Raji (cell line): ENCODE measurements at regions not wholly inside any gene's neighbourhood (a gene's known extent, or its start where the extent isn't known, plus 50 kb on each side); places are given as distances from the start of the nearest gene placed in this dataset.

ENCODE experiments used
- POLR2A ChIP-seq: IDR thresholded peaks from 2 replicates; pipeline ENCODE4 v1.6.1; 2011; ENCODE audit warnings: low read depth, low read length, control low read depth; ENCODE audit not compliant: insufficient read depth

DNA sequence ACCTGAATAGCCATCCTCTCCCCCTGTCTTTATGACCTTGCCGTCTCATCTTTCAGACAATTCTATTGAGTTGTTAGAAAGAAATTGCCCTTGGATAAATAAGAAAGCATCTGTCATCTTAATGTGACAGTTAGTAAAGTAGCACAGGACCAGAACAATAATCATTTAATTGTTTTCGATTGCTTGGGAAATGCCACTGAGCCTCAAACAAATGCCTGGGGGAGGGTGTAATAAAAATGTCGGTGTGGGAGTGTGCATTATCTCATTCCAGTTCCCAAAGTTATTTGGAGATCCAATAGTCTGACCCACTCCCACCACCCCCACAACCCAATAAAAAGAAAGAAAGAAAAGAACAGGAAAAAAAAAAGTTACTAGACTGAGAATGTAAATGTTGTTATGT lies 509.3 kb upstream of the LRRC7 start:
- TF ChIP-seq POLR2A = no peak

DNA sequence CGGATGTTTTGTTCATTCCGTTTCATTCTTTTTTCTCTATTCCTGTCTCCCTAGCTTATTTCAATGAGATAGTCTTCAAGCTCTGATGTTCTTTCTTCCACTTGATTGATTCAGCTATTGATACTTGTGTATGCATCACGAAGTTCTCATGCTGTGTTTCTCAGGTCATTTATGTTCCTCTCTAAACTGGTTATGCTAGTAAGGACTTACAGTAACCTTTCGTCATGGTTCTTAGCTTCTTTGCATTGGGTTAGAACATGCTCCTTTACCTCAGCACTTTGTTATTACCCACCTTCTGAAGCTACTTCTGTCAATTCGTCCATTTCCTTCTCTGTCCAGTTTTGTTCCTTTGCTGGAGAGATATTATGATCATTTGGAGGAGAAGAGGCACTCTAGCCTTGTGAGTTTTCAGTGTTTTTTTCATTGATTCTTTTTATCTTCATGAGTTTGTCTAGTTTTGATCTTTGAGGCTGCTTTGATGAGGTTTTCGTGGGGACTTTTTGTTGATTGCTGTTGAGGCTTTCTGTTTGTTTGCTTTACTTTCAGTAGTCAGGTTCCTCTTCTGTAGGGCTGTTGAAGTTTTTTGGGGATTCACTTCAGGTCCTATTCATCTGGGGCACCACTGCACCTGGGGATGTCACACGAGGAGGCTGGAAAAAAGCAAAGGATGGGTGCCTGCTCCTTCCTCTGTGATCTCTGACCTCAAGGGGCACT lies 496.9 kb upstream of the LRRC7 start:
- TF ChIP-seq POLR2A = no peak

DNA sequence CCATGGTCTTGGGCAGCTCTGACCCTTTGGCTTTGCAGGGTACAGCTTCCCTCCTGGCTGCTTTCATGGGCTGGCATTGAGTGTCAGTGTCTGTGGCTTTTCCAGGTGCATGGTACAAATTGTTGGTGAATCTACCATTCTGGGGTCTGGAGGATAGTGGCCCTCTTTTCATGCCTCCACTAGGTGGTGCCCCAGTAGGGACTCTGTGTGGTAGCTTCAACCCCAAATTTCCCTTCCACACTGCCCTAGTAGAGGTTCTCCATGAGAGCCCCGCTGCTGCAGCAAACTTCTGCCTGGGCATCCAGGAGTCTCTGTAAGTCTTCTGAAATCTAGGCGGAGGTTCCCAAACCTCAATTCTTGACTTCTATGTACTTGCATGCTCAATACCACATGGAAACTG lies 494.5 kb upstream of the LRRC7 start:
- no peak for TF ChIP-seq POLR2A

DNA sequence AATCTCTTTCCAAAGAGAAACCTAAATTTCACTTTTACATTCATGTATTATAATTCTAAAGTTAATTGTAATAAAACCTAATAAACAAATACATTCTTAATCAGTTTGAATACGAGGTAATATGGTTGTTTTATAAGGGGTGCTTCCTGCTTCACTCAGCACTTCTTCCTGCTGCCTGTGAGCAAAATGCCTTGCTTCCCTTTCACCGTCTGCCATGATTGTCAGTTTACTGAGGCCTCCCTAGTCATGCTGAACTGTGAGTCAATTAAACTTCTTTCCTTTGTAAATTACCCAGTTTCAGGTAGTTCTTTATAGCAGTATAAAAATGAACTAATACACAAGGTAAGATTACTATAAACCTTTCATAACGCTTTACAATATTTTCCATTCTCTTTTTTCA lies 491.1 kb upstream of the LRRC7 start:
- TF ChIP-seq POLR2A = no peak

DNA sequence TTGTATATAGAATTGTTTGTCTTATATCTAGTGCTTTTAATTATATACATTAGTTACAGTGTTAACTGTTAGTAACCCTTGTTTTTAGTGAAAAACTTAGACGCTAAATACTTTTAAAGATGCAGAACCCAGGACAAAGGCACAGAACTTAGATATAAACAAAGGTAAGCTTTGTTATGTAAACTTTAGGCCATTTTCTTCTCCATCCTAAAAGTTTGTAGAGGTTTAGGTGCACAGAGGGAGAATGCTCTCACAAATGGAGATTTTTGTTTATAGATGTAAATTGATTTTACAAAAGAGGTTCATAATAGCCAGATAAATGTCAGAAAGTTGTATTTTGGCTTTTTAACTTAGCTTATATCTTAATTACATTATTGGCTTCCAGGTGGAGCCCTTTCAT lies 490.5 kb upstream of the LRRC7 start:
- no peak for TF ChIP-seq POLR2A

DNA sequence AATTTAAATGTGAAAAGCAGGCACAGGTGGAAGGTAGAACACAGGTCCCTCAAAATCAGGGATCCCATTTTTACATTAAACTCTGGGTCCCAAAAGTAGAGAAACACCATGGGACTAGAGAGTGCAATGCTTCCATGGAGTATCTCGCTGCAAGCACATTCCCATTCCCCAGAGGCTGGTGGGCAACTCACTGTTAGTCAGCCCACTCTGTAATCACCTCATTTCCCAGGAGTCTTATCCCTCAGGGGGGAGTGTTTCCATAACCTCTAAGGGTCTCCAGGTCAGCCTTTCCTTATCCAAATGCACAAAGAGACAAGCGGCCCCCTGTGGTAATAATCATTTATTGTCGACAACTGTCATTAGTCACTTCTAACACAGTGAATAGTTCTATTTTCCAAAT lies 490.1 kb upstream of the LRRC7 start:
- no peak for TF ChIP-seq POLR2A

DNA sequence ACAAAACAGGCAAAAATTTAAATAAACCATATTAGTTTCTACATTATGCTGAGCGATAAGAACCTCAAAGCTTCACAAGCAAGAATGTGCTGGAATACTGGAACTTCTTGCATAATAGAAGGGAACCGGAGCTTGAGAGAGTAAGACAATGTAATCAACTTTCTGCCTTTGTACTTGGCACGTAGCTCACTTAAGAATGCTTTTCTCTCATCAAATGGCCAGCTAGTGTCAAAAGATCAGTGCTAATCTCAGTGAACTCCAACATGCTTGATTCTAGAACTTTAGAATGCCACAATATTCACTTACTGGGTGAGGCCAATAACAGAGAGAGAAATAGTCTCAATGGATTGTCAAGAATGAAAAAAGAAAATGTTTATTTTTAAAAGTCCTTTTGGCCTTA lies 486.1 kb upstream of the LRRC7 start:
- no peak for TF ChIP-seq POLR2A

DNA sequence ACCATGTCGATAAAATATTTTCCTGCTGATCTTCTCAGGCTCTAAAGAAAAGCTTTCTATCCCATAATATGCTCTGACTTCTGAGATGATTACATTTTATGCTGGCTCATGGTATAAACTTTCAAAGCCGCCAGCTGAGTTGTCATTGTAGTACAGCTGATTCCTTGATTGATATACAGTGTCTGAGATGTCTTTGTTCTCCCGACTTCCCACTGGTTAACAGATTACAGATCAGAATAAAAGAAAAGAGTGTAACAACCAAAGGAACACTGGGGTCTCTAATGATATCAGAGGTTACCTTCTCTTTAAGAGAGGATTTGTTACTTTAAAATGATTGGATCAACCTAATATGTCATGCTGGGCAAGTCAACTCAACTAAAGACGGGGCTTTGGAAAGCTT lies 485.4 kb upstream of the LRRC7 start:
- no peak for TF ChIP-seq POLR2A

DNA sequence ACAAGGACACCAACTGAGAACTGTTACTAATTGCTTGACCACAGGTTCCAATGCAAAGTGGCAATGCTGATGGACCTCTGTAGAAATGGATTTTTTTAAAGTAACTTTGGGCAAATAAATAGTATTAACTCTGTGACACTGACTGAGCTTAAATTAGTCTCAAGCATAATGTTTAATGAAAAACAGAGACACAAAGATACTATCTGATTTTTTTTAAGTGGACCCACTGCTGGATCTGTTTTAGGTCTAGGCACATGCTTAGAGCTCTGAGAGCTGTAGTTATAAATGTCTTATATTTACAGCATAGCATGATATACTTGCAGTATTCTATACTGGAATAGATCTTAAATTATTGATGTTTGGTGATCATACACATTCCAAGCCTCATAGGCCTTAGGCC lies 481.6 kb upstream of the LRRC7 start:
- TF ChIP-seq POLR2A = no peak

DNA sequence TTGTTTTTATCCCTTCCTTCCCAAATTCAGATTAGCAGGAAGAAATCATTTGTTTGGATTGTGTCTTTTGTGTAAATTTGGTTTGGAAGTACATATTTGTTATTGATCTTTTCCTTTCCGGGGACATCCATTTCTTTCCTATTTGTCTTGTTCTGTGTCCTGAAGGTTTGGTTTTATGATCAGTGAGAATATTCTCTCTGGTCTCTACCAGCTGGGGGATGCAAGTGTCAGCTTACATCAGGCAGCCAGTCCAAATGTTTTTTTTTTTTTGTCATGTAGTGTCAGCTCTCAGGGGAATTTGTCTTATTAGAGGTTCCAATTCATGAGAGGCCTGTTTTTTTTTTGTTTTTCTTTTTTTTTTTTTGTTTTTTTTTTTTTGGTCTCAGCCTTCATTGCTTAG lies 479.2 kb upstream of the LRRC7 start:
- TF ChIP-seq POLR2A = no peak

DNA sequence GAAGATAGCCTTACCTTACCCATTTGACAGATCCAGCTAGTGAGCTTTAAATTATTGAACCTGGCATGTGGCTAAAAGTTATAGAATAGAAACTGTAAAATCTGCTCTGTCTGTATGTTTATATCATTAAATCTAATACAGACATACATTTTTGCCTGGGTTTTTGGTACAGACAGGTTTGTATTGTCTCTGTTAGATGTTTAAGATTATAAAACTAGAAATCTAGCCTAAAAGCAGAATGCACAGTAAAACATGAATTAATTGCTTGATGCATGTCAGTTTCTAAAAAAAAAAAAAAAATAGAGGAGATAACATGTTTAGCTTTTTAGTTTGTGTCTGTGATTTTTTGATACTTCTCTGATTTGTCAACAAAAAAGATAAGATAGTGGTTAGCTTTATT lies 477.6 kb upstream of the LRRC7 start:
- no peak for TF ChIP-seq POLR2A

DNA sequence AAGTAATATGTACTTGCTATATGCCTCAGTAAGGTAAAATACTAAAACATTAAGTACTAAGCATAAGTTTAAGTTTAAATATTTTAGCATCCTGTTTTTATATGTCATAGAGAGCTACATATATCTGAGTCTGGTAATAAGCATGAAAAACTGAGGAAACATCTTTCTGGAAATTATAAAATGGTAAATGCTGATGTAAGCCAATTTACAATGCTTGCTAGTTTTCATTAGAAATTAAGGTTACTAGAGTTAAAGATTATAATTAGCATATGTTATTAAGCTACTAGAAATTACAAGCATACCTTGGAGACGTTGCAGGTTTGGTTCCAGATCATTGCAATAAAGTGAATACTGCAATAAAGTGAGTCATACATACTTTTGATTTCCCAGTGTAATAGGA lies 477.0 kb upstream of the LRRC7 start:
- TF ChIP-seq POLR2A = no peak

DNA sequence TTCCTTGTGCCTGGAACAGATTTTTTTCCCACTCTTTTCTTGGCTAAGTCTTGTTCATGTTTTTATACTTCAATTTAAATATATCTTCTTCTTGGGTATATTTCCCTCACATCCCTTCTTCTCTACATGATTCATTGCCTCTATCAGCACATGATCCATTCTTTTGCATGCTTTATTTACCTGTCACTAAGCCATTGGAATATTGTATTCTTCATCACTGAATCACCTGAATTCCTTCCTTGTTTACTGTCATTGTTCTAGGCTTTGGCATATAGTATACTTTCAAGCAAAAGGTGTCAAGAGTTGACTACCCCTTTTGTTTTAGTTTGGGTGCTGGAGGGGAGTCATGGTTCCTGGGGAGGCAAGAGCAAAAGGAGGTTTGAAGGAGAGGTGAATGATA lies 464.5 kb upstream of the LRRC7 start:
- TF ChIP-seq POLR2A = no peak

DNA sequence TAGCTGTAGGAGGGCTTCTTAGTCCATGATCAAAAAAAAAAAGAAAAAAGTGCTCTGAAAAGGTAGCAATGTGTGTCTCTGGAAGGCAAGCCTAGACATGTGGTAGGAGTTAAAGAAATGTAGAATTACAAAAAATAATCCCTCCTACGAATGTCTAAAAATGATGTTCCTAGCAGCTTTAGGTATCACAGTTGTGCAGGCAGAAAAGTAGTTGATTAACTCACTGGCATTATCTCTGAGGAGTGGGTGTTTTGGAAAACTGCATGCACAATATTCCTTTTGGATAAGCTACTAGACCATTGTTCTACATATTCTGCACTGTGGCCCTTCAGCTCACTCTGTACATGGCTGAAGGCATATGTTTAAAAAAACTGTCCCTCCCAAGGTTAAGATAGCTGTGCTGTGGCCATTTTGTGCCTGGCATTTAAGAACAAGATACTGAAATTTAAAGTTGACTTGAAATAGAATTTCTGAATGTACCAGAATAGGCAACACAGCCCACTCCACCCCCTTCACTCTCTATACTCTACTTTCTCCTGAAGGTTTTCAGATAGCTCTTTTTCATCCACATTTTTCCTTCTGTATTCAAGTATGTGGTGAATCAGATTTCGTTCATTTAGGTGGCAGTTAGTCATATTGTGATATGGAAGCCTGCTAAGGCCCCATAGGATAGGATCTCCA lies 463.9 kb upstream of the LRRC7 start:
- TF ChIP-seq POLR2A = no peak

DNA sequence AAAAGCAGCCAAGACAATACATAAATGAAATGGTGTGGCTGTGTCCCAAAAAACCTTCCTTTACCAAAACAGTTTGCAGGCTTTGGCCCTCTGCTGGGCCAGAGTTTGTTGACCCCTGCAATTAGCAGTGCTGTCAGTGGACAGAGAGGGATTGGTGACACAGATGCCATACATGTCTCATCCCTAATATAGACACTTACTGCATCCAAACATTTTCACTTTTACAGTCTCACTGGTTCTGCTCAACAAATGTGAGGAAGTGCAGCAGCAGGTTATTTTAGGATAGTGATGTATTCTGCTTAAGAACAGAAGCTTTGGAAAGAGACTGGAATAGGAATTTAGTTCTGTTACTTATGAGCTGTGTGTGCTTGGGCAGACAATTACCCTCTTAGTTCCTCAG lies 462.8 kb upstream of the LRRC7 start:
- TF ChIP-seq POLR2A = no peak

DNA sequence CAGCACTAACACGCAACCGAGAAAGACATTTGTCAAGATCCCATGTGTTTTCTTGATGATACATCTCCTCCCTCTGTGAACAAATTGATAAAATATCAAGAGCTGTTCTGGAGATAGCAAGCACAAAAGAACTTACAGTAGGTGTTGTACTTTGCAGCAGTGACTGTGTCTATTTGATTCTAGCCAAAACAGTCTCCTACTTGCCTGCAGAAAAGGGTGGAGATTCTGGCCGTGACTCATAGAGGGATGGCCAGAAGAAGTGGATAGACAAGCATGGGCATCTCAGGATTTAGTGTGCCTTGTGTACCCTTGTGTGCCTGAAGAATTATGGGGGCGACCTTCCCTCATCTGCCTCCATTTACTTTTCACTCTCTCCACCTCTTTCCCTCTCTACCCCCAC lies 458.4 kb upstream of the LRRC7 start:
- no peak for TF ChIP-seq POLR2A

DNA sequence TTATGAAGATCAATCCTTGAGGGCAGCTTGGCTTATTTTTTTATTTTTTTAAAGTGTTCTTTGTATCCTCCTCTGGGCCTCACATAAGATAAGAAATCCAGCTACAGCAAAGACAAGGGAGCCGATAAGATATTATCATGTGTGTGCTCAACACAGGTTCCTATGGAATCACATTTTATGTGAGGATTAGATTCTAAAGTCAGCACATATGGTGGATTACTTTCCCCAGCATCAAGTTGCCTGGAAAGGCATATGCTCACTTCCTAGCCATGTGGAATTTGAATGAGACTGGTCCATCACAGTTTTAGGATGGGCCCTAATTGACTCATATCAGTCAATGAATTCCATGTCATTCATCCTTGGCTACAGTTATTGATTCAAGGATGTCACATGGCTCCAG lies 456.9 kb upstream of the LRRC7 start:
- TF ChIP-seq POLR2A = no peak
